Right lobe of liver (tissue), 6 donors: ENCODE measurements at regions not wholly inside any gene's neighbourhood (a gene's known extent, or its start where the extent isn't known, plus 50 kb on each side); places are given as distances from the start of the nearest gene placed in this dataset.

Source experiments
- ATAC-seq, 4 donors: fragments of 200-7000 bp; cut with Tn5 transposase; one replicate each; pipeline ENCODE4 v1.9.1; 2020; ENCODE audit warnings: mild to moderate bottlenecking in 4 of 4, moderate library complexity in 4 of 4
- DNase-seq, 3 donors: peaks; one replicate each; pipeline ENCODE4 v3.0.0-alpha.2; 2020
- H3K27ac ChIP-seq, 3 donors: fragments of 200-600 bp; one replicate each; pipeline ENCODE4 v1.8.0; 2022
- H3K27me3 ChIP-seq, 2 donors: fragments of 200-600 bp; one replicate each; pipeline ENCODE4 v1.8.0; 2022
- H3K36me3 ChIP-seq, 4 donors: fragments of 200-600 bp; sonication (generic) in 1 of 4; one replicate each; pipeline versions ENCODE4 v1.5.1 to v1.8.0; 2017 to 2022; ENCODE audit warnings: control low read depth in 1 of 4
- H3K4me1 ChIP-seq, 4 donors: fragments of 200-600 bp; sonication (generic) in 1 of 4; one replicate each; pipeline versions ENCODE4 v1.5.1 to v1.8.0; 2017 to 2022; ENCODE audit warnings: control low read depth in 1 of 4
- H3K4me3 ChIP-seq, 3 donors: fragments of 200-600 bp; one replicate each; pipeline ENCODE4 v1.8.0; 2022
- H3K9me3 ChIP-seq, 4 donors: fragments of 200-600 bp; sonication (generic) in 1 of 4; one replicate each; pipeline versions ENCODE4 v1.5.1 to v1.8.0; 2017 to 2022; ENCODE audit warnings: control low read depth in 1 of 4
- POLR2A ChIP-seq: fragments of 450-650 bp; IDR thresholded peaks from one replicate; pipeline ENCODE4 v1.6.1; 2017; ENCODE audit warnings: antibody characterized with exemption, mild to moderate bottlenecking
- WGBS: methylation state at CpG from one replicate; pipeline ENCODE4 v1.1.6; 2018; ENCODE audit warnings: low coverage, low lambda C conversion rate; ENCODE audit not compliant: insufficient coverage; ENCODE audit errors: missing lambda C conversion rate; 5-methylcytosine and 5-hydroxymethylcytosine counted together
- intact Hi-C, 2 donors: fragments of 100-400 bp; cut with DNase I; formaldehyde crosslinking; loops; one replicate each; pipeline versions ENCODE4 v1.11.2 to v1.14.1; 2022
- TF ChIP-seq, protein P1 (sequence below), 4 donors: fragments of 200-600 bp in 3 of 4; fragments of 450-650 bp in 1 of 4; IDR thresholded peaks; one replicate each; pipeline versions ENCODE4 v1.5.1 to v1.8.0; 2016 to 2022; ENCODE audit warnings: antibody characterized with exemption in 4 of 4, mild to moderate bottlenecking in 2 of 4
- donor health status: DM: no; HTN: yes; CAD: no.
- donor health status: DM: no; HTN: no; CAD: no.
- donor health status: DM: no; HTN: no; CAD: no.
- donor health status: DM: no; HTN: yes; CAD: no.
- donor health status: DM: no; HTN: yes; CAD: no.

DNA sequence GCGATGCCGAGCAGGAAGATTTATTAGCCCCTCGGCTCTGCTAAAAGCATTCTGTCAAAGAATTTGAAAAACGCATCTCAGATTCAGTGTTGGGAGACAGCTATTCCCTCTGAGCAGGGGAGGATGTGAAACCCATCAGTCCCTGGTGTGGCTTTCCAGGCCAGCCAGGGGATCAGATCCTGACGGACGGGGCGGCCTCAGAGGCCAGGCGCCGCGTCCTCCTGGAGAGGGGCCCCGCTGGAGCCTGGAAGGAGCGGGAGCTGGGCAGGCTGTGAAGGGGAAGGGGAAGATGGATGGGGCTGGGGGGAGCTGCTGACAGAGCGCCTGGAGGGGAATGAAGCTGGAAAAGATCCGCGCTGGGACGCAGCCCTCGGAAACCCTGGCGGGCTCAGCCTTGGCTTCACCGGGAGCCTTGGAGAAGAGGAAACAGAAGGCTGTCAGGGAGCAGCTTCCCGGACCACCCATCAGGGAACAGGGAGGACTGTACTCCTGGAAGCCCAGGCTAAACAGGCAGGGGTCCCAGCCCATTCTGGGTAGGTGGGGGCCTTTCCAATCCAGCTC, 358.0 kb downstream of the C16orf95 start:
- no peaks in the 10 kb centered on the region for H3K27me3 ChIP-seq
- 40% methylated on average over 7 of the region's 20 CpGs for WGBS
- TF ChIP-seq POLR2A = no peak
- TF ChIP-seq, protein P1, sequence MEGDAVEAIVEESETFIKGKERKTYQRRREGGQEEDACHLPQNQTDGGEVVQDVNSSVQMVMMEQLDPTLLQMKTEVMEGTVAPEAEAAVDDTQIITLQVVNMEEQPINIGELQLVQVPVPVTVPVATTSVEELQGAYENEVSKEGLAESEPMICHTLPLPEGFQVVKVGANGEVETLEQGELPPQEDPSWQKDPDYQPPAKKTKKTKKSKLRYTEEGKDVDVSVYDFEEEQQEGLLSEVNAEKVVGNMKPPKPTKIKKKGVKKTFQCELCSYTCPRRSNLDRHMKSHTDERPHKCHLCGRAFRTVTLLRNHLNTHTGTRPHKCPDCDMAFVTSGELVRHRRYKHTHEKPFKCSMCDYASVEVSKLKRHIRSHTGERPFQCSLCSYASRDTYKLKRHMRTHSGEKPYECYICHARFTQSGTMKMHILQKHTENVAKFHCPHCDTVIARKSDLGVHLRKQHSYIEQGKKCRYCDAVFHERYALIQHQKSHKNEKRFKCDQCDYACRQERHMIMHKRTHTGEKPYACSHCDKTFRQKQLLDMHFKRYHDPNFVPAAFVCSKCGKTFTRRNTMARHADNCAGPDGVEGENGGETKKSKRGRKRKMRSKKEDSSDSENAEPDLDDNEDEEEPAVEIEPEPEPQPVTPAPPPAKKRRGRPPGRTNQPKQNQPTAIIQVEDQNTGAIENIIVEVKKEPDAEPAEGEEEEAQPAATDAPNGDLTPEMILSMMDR (IDR thresholded peaks at IDR 0.05) = no peak

DNA sequence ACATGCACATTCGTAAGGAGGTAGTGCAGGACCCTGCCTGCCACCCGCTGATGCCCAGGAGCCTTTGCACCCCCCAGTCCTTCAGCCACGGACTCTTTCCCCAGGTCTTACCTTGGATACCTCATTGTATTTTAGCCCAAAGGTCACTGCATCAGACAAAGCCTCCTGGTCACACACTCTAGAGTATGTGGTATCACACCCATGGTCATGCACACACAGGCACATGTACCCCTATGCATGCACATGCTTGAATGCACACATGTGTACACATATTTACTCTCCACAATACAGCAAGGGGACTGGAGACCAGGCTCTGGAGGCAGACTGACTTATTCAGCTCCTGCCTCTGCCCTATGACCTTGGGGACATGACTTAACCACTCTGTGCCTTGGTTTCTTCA, 357.5 kb downstream of the C16orf95 start:
- intact Hi-C loops = no loop called here
- no peak overlapping the region for H3K4me3 ChIP-seq
- DNase-seq = no peak
- no peaks in the 10 kb centered on the region for H3K27me3 ChIP-seq
- H3K27ac ChIP-seq = no peak overlapping the region
- H3K9me3 ChIP-seq = no peaks in the 10 kb centered on the region
- 62% methylated on average over 3 of the region's 3 CpGs for WGBS
- no peaks in the 10 kb centered on the region for H3K4me1 ChIP-seq
- ATAC-seq = no peak
- TF ChIP-seq POLR2A = no peak
- TF ChIP-seq, protein P1 (IDR thresholded peaks at IDR 0.05) = no peak
- H3K36me3 ChIP-seq = no peaks in the 10 kb centered on the region

More for the DNA sequence above, 358.0 kb downstream of the C16orf95 start:
- H3K4me1 ChIP-seq = no peaks in the 10 kb centered on the region
- no peaks in the 10 kb centered on the region for H3K9me3 ChIP-seq
- no peak for ATAC-seq
- no peak for DNase-seq
- intact Hi-C loops = no loop called here
- no peak overlapping the region for H3K4me3 ChIP-seq
- no peak overlapping the region for H3K27ac ChIP-seq
- no peaks in the 10 kb centered on the region for H3K36me3 ChIP-seq

DNA sequence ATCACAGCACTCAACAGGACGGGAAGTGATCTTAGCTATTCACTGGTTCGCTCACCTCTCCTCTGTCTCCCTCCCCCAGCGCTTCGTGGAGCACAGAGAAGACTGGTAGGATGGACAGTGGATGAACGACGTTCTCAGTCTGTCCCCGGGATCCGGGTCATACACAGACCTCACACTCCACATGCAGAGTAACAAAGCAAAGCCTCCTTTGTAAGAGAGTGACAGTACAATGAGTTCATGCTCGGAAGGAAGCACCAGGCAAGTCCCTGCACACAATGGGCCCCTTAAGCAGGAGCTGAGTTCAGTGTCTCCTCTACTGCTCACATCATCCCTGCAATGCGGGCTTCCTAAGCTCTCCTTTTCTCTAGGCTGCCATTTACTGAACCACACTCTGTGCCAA, 356.9 kb downstream of the C16orf95 start:
- DNase-seq = no peak

DNA sequence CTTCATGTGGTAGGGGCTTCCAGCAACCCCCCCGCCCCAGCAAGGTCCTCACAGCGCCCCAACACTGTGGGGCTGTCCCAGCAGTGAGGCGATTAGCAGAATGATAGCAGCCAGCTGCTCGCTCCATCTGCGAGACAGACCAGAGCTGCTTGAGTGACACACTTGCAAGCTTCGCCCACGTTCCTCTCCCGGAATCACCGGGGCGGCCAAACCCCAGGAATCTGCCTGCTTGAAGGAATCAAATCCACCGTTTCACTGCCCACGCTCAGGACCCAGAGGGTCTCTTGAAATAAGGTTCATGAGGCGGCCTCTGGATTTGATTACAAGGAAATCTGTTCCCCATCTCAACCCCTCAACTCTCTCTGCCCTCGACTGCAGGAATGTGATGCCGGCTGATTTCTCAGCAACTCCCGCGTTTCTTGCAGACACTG, 356.0 kb downstream of the C16orf95 start:
- ATAC-seq = no peak
- 51% methylated on average over 6 of the region's 17 CpGs for WGBS
- DNase-seq = no peak

More for the DNA sequence above, 356.9 kb downstream of the C16orf95 start:
- Histone ChIP-seq H3K4me1 (no peaks in the 10 kb centered on the region), H3K4me3 (no peak overlapping the region), H3K27me3 (no peaks in the 10 kb centered on the region), H3K9me3 (no peaks in the 10 kb centered on the region), H3K36me3 (no peaks in the 10 kb centered on the region), H3K27ac (no peak overlapping the region)
- intact Hi-C loops = no loop called here
- WGBS = 33% methylated on average over 2 of the region's 10 CpGs
- no peak for ATAC-seq
- TF ChIP-seq, protein P1 (IDR thresholded peaks at IDR 0.05) = no peak
- no peak for TF ChIP-seq POLR2A

More for the DNA sequence above, 356.0 kb downstream of the C16orf95 start:
- intact Hi-C loops = no loop called here
- Histone ChIP-seq H3K4me1 (no peaks in the 10 kb centered on the region), H3K27me3 (no peaks in the 10 kb centered on the region), H3K4me3 (no peak overlapping the region), H3K27ac (no peak overlapping the region), H3K36me3 (no peaks in the 10 kb centered on the region), H3K9me3 (no peaks in the 10 kb centered on the region)
- TF ChIP-seq, protein P1 (IDR thresholded peaks at IDR 0.05) = no peak
- no peak for TF ChIP-seq POLR2A
